ENCODE measurements at regions not wholly inside any gene's neighbourhood (a gene's known extent, or its start where the extent isn't known, plus 50 kb on each side); places are given as distances from the start of the nearest gene placed in this dataset.

- no peak for TF ChIP-seq CTCF (conservative IDR thresholded peaks at IDR 0.05)
- H3K27ac ChIP-seq, result no peak overlapping the region
Measured at GRCh38 chr6:170040115-170040500, 250.8 kb downstream of the DLL1 start.

- no peak for TF ChIP-seq CTCF (conservative IDR thresholded peaks at IDR 0.05)
- no peak overlapping the region for H3K27ac ChIP-seq
Measured at GRCh38 chr6:170039156-170040114, 251.4 kb downstream of the DLL1 start.

DNA sequence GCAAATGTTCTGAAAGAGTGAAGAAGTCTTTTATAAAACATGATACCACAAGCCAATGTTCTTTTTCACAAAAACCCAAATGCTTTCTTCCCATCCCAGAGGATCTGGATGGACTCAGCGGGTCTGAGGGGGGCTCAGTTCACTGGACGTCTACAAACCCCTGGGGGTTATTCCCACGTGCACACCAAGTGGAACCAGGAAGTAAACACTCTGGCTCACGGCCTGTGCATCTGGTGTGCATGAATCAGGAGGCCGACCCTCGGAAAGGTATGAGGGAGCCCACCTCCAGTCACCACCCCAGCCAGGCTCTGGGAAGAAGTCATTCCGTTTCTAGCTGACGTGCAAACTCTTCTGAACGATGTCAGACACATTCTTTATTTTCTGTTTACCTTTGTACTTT lies 252.2 kb downstream of the DLL1 start:
- H3K27ac ChIP-seq, result no peak overlapping the region
- no peak for TF ChIP-seq CTCF (conservative IDR thresholded peaks at IDR 0.05)

- no peak overlapping the region for H3K27ac ChIP-seq
- TF ChIP-seq CTCF (conservative IDR thresholded peaks at IDR 0.05), result no peak
Measured at GRCh38 chr6:170038251-170038650, 252.6 kb downstream of the DLL1 start.

DNA sequence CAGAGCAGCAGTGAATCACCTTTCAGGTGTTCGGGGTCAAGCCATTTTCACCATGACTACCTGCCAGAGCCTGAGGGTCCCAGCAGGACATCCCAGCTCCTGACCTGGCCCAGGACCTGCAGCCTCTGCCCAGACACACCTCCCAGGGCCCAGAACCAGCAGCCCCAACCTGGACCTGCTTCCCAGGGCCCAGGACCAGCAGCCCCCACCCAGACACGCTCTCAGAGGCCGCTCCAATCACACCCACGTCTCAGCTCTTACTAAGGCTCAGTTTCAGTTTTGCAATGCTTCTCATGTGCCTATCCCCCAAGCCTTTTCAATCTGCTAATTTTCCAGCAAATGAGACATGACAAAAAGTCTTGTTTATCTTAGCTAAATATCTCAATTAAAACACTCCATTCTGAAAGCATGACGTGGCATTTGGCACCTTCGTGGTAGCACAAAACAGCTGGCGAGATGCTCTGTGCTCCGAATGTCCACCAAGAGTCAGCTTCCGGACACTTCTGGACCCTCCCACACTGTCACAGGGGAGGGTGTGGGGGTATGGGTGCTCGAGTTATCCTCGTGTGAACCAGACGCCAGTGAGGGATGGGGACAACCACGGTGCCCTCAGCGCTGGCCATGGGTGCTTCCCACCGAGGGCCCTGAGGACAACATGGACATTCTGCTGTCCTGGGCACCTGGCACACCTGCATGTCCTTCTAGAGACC lies 253.2 kb downstream of the DLL1 start:
- H3K27ac ChIP-seq, result no peak overlapping the region
- no peak for TF ChIP-seq CTCF (conservative IDR thresholded peaks at IDR 0.05)

GRCh38 chr6:170036916-170037315 lies 254.0 kb downstream of the DLL1 start:
- no peak for TF ChIP-seq CTCF (conservative IDR thresholded peaks at IDR 0.05)
- H3K27ac ChIP-seq, result no peak overlapping the region

DNA sequence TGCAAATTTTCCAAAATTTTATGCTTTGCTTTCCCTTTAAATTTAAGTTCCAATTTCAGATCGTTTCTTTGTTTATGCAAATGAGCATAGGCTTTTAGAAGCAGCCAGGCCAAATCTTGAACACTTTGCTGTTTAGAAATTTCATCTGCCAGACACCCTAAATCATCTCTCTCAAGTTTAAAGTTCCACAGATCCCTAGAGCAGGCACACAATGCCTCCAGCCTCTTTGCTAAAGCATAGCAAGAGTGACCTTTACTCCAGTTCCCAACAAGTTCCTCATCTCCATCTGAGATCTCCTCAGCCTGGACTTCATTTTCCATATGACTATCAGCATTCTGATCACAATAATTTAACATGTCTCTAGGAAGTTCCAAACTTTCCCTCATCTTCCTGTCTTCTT lies 254.5 kb downstream of the DLL1 start:
- peak overlapping the region; percentile 15; the same call in 1 of the 2 replicates for H3K27ac ChIP-seq
